Middle frontal gyrus (tissue), 1 donor: ENCODE measurements at regions not wholly inside any gene's neighbourhood (a gene's known extent, or its start where the extent isn't known, plus 50 kb on each side); places are given as distances from the start of the nearest gene placed in this dataset.

ENCODE experiments used
- DNase-seq: peaks from one replicate; pipeline ENCODE4 v3.0.0-alpha.2; 2015; ENCODE audit warnings: low spot score; ENCODE audit errors: extremely low spot score

- DNase-seq, result no peak
Observed at GRCh38 chr18:27491772-27492171, 306.7 kb upstream of the CHST9 start.

- no peak for DNase-seq
Observed at GRCh38 chr18:27483276-27483675, 298.2 kb upstream of the CHST9 start.

DNA sequence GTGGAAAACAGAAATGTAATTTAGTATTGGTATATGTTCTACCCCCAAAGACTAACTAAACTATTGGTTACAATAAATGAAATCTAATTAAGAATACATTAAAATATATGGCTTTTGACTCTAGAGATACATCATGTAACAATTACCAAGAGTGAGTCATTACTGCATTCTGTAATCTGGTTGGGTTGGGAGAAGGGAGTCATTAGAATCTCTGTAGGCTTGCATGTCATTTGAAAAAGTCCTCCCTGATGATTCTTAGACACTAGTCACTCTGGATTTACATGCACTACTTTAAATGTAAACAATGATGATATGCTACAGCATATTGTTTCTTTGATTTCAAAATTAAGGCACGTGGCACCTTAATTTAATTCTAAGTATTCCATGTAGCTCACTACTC is 293.4 kb upstream of the CHST9 start:
- no peak for DNase-seq

GRCh38 chr18:27473318-27473717 is 288.2 kb upstream of the CHST9 start:
- DNase-seq, result no peak

DNA sequence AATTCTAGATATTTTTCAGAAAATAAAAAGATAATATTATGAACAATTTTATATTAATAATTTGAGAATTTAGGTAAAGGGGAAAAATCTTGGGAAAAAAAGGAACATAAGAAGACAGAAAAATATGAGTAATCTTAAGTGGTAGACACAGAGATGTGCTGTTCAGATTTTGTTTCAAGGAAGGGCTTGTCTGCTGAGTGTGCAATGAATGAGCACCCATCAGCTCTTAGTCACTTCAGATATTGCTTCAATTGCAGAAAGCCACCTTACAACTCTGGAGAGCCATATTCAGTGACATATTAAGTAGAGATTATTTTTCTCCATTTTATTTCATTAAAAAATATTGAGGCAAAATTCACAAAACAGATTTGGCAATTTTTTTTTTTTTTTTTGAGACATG is 282.0 kb upstream of the CHST9 start:
- DNase-seq, result no peak

GRCh38 chr18:27461957-27462356 is 276.8 kb upstream of the CHST9 start:
- no peak for DNase-seq

DNA sequence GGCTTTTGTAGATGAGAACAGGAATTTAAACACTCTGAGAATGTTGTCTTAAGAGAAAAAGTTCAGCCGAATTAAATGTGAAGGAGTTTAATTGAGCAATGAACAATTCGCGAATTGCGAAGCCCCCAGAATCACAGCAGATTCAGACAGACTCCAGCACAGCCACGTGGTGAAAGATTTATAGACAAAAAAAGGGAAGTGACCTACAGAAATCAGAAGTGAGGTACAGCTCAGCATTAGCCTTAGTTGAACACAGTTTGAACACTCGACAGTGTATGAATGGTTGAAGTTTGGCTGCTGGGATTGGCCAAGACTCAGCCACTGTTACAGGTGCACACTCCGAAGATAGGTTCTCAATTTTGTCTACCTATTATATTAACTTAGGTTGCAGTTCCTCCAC is 264.0 kb upstream of the CHST9 start:
- DNase-seq, result no peak

GRCh38 chr18:27447930-27448329 is 262.8 kb upstream of the CHST9 start:
- DNase-seq, result no peak

GRCh38 chr18:27447451-27447881 is 262.4 kb upstream of the CHST9 start:
- DNase-seq, result no peak

DNA sequence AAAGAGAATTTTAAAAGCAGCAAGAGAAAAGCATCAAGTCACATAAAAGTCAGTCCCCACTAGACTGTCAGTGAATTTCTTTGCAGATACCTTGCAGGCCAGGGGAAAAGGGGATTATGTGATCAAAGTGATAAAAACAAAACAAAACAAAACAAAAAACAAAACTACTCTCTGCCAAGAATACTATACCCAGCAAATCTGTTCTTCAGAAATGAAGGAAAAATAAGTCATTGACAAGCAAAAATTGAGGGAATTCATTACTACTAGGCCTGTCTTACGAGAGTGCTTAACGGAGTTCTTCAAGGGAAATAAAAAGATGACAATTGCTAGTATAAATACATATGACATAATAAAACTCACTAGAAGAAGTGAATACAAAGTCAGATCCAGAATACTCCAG is 245.5 kb upstream of the CHST9 start:
- no peak for DNase-seq

- no peak for DNase-seq
Observed at GRCh38 chr18:27428716-27429475, 243.8 kb upstream of the CHST9 start.

GRCh38 chr18:27428120-27428519 is 243.0 kb upstream of the CHST9 start:
- DNase-seq, result no peak

DNA sequence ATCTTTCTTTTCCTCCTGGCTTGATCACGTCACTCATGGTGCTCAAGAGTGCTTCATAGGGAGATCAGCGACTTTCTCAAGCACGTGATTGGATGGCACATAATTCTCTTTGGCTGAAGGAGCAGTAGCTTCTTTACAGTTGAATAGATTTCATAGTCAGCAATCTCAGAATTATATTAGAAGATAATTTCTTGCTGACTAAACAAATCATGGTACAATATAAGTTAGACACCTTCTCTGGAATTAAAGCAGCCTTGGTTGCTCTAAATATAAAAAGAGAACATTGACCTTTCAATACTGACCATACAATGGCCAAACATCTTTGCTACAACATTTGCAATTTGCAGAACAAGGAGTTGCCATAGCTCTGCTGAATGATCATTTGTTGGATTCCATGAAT is 238.5 kb upstream of the CHST9 start:
- DNase-seq, result no peak

GRCh38 chr18:27419646-27420045 is 234.5 kb upstream of the CHST9 start:
- no peak for DNase-seq

DNA sequence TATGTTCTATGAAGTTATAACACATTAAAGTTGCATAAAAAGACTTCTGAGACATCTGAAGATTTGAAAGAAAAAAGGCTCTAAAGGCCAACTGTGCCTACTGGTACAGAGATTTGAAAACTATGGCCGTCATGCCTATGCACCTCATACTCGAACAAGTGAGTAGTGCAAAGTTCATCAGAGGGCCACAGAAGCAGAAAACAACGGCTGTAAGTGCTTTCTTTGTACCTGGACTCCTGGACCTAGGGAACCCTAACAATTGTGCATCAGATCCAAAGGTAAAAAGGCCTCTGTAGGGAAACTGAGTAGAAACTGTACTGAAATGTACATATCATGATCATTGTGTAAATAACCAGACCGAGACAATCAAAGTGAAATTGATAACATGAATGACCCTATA is 230.4 kb upstream of the CHST9 start:
- no peak for DNase-seq

DNA sequence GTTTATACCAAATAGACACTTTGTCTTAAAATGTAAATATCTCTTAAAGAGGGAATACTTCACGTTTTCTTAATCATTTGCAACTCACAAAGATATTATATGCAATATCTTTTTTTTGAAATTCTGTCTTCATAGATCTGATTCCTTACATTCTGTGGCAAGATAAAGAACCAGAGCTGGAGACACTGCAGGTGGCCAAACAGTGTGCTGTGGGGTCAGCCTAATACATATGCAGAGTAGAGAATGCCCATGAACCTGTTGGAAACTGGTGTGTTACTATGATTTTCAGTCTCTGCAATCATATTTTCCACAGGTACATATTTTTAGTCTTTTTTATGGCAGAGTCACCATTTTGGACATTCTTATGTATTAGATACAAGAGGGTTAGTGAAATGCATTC is 229.6 kb upstream of the CHST9 start:
- DNase-seq, result no peak

DNA sequence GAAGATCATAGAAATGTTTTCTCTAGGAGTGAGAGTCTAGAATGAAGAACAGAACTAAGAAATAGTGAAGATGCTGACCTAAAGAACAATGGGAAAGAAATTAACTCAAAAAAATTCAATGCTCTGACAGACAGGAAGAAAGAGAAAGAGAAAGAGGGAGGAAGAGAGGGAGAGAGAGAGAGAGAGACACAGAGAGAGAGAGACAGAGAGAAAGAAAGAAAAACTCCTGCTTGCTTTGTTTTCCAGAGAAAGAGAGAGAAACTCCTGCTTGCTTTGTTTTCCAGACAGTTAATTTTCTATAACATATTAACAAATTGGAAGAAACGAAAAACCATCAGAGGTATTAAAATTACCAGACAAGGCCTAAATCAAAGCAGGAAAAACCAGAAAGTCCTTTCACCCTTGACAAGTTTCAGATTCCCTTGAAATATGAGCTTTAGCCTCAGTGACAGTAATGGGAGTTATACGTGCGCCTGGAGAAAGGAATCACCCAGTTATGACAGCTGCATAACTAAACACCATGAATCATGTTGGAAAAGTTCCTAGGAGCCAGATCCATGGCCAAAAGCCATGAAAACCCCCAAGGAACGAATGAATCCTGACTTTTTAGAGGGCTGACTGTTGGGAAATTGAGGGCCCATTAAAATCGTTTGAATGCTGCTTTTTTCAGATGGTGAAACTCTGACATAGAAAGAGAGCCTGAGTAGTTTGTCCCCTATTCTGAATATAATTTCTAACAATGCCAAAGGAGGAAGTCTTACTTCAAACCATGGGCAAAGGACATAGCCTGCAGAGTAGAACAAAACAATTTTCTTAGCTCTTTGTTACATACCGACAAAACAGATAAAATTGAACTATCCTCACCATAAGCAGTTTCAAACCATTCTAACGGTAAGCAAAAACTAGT is 228.6 kb upstream of the CHST9 start:
- DNase-seq, result no peak

DNA sequence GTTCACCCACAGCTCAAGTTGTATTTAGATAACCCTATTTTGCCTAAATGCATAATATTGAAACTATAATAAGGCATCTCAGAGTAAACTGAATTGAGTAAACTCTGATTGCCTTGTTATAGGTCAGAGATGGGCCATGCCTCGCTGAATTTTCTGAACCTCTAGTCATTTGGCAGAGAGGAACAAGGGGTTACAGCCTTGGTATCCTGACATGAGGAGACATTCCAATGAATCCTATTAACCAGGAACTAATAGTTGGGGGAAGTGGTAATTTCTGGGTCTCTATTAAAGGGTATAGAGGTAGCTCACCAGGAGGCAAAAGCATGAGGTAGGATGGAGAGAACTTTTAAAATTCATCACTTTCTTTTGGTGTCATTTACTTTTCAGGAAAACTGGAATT is 227.4 kb upstream of the CHST9 start:
- no peak for DNase-seq

- no peak for DNase-seq
Observed at GRCh38 chr18:27411911-27412310, 226.8 kb upstream of the CHST9 start.

GRCh38 chr18:27411013-27411412 is 225.9 kb upstream of the CHST9 start:
- DNase-seq, result no peak

DNA sequence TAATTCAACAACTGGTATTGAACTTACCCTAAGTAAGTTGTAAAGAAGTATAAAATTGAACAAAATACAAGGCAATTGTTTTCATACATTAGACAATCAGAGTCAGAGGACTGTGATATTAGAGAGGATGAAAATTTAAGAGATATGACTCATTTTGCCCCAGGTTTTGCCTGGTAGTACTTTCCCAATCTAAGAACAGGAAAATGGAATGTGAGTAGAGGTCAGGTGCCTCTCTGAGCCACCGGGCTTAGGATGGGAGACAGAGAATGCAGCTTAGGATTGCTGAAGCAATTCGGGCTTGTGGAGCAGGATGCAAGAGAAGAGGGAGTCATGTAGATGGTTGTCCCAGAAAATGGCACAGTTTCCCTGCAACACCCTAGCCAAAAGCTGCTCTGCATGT is 219.7 kb upstream of the CHST9 start:
- no peak for DNase-seq

DNA sequence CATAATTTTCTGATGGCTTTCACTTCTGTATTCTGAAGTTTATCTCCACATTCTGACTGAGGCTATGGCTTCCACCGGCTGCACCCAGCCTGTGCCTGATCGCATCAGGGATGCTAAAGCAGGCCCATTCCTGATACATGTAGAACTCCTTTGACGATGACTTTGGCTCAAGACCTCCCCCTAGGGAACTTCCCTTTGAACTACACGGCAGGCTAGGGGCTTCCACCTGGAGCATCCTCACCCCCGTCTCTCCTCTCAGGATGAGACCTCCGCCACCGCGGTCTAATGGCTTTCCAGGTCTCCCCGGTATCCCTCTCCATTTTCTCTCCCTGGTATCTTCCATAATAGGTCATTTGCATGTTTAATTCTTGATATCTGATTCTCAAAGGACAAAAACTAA is 214.9 kb upstream of the CHST9 start:
- DNase-seq, result no peak

DNA sequence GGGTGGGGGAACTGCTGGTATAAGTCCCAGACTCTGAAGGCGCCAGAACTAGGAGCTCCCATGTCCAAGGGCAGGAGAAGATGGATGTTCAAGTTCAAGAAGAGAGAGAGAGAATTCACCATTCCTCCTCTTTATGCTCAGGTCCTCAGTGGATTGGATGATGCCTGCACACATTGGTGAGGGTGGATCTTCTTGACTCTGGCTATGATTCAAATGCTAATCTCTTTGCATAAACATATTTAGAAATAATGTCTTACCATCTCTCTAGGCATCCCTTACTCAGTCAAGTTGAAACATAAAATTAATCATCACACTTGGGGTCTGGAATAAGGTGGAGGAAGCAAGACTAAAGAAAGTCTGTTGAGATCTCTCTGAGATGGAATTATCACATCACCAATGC is 210.6 kb upstream of the CHST9 start:
- no peak for DNase-seq
